Nephron progenitor cell (in vitro differentiated cells): ENCODE measurements at regions not wholly inside any gene's neighbourhood (a gene's known extent, or its start where the extent isn't known, plus 50 kb on each side); places are given as distances from the start of the nearest gene placed in this dataset.

Experiments
- DNase-seq: peaks from one replicate; pipeline ENCODE4 v3.0.0; 2021
- H3K27ac Mint-ChIP-seq: 2 replicates; pipeline ENCODE4 v1.8.0; 2021; ENCODE audit warnings: mild to moderate bottlenecking, moderate library complexity, mixed read lengths
- H3K27me3 Mint-ChIP-seq: 2 replicates; pipeline ENCODE4 v1.8.0; 2021; ENCODE audit warnings: mild to moderate bottlenecking, low read depth, mixed read lengths; ENCODE audit not compliant: poor library complexity
- H3K36me3 Mint-ChIP-seq: 2 replicates; pipeline ENCODE4 v1.8.0; 2021; ENCODE audit warnings: low read depth, mixed read lengths
- H3K4me1 Mint-ChIP-seq: 2 replicates; pipeline ENCODE4 v1.8.0; 2021; ENCODE audit warnings: mixed read lengths
- H3K4me3 Mint-ChIP-seq: 2 replicates; pipeline ENCODE4 v1.8.0; 2021; ENCODE audit warnings: mild to moderate bottlenecking, moderate library complexity, mixed read lengths
- H3K9me3 Mint-ChIP-seq: 2 replicates; pipeline ENCODE4 v1.8.0; 2021; ENCODE audit warnings: mild to moderate bottlenecking, moderate library complexity, mixed read lengths
- TF ChIP-seq, protein P1 (sequence below): fragments of 200-600 bp; sonication (generic); IDR thresholded peaks from 2 replicates; pipeline ENCODE4 v1.5.0; 2021; ENCODE audit warnings: antibody characterized with exemption

GRCh38 chr1:82395440-82395839, 594.7 kb downstream of the ADGRL2 start:
- no peaks in the 10 kb centered on the region for H3K27me3 Mint-ChIP-seq
- H3K4me3 Mint-ChIP-seq: no peak overlapping the region
- H3K4me1 Mint-ChIP-seq: no peaks in the 10 kb centered on the region
- H3K36me3 Mint-ChIP-seq: no peaks in the 10 kb centered on the region
- TF ChIP-seq, protein P1, sequence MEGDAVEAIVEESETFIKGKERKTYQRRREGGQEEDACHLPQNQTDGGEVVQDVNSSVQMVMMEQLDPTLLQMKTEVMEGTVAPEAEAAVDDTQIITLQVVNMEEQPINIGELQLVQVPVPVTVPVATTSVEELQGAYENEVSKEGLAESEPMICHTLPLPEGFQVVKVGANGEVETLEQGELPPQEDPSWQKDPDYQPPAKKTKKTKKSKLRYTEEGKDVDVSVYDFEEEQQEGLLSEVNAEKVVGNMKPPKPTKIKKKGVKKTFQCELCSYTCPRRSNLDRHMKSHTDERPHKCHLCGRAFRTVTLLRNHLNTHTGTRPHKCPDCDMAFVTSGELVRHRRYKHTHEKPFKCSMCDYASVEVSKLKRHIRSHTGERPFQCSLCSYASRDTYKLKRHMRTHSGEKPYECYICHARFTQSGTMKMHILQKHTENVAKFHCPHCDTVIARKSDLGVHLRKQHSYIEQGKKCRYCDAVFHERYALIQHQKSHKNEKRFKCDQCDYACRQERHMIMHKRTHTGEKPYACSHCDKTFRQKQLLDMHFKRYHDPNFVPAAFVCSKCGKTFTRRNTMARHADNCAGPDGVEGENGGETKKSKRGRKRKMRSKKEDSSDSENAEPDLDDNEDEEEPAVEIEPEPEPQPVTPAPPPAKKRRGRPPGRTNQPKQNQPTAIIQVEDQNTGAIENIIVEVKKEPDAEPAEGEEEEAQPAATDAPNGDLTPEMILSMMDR: no peak
- DNase-seq: no peak
- no peaks in the 10 kb centered on the region for H3K9me3 Mint-ChIP-seq
- H3K27ac Mint-ChIP-seq: no peak overlapping the region

- H3K27me3 Mint-ChIP-seq: no peaks in the 10 kb centered on the region
- no peaks in the 10 kb centered on the region for H3K9me3 Mint-ChIP-seq
- no peaks in the 10 kb centered on the region for H3K36me3 Mint-ChIP-seq
- TF ChIP-seq, protein P1: no peak
- no peak overlapping the region for H3K27ac Mint-ChIP-seq
- no peak overlapping the region for H3K4me3 Mint-ChIP-seq
- H3K4me1 Mint-ChIP-seq: peaks cover 5% of the 10 kb centered on the region
- DNase-seq: no peak
These were observed 592.2 kb downstream of the ADGRL2 start for GRCh38 chr1:82392946-82393345.

GRCh38 chr1:82392513-82392912, 591.8 kb downstream of the ADGRL2 start:
- H3K27ac Mint-ChIP-seq: no peak overlapping the region
- H3K27me3 Mint-ChIP-seq: no peaks in the 10 kb centered on the region
- no peak overlapping the region for H3K4me3 Mint-ChIP-seq
- no peak for DNase-seq
- no peaks in the 10 kb centered on the region for H3K36me3 Mint-ChIP-seq
- TF ChIP-seq, protein P1: no peak
- peaks cover 7% of the 10 kb centered on the region for H3K4me1 Mint-ChIP-seq
- H3K9me3 Mint-ChIP-seq: no peaks in the 10 kb centered on the region

- Mint-ChIP-seq H3K27me3 (no peaks in the 10 kb centered on the region), H3K4me1 (peaks cover 15% of the 10 kb centered on the region), H3K4me3 (no peak overlapping the region), H3K9me3 (no peaks in the 10 kb centered on the region), H3K36me3 (no peaks in the 10 kb centered on the region), H3K27ac (no peak overlapping the region)
- TF ChIP-seq, protein P1: no peak
- no peak for DNase-seq
These were observed 591.0 kb downstream of the ADGRL2 start for GRCh38 chr1:82391712-82392111.

GRCh38 chr1:82390627-82391026, 589.9 kb downstream of the ADGRL2 start:
- H3K27me3 Mint-ChIP-seq: no peaks in the 10 kb centered on the region
- H3K4me3 Mint-ChIP-seq: no peak overlapping the region
- peaks cover 26% of the 10 kb centered on the region for H3K4me1 Mint-ChIP-seq
- H3K36me3 Mint-ChIP-seq: no peaks in the 10 kb centered on the region
- peak overlapping the region; percentile 8 for H3K27ac Mint-ChIP-seq
- no peaks in the 10 kb centered on the region for H3K9me3 Mint-ChIP-seq
- DNase-seq: no peak
- TF ChIP-seq, protein P1: no peak

GRCh38 chr1:82388679-82389078, 587.9 kb downstream of the ADGRL2 start:
- Mint-ChIP-seq H3K27me3 (no peaks in the 10 kb centered on the region), H3K9me3 (no peaks in the 10 kb centered on the region), H3K4me1 (peaks cover 36% of the 10 kb centered on the region), H3K27ac (no peak overlapping the region), H3K4me3 (no peak overlapping the region), H3K36me3 (no peaks in the 10 kb centered on the region)
- TF ChIP-seq, protein P1: no peak
- no peak for DNase-seq
